Activated T-cell treated with anti-CD3 and anti-CD28 coated beads for 48 hours (primary cell): ENCODE measurements at regions not wholly inside any gene's neighbourhood (a gene's known extent, or its start where the extent isn't known, plus 50 kb on each side); places are given as distances from the start of the nearest gene placed in this dataset.

Source experiments
- DNase-seq: peaks from one replicate; pipeline ENCODE4 v3.0.0-alpha.2; 2020; ENCODE audit warnings: low read depth

GRCh38 chr1:37130221-37130948 lies 96.1 kb upstream of the GRIK3 start:
- no peak for DNase-seq

GRCh38 chr1:37131281-37131680 lies 97.0 kb upstream of the GRIK3 start:
- no peak for DNase-seq

- no peak for DNase-seq
These were observed 99.2 kb upstream of the GRIK3 start for GRCh38 chr1:37133276-37134145.

- DNase-seq, result no peak
These were observed 100.3 kb upstream of the GRIK3 start for GRCh38 chr1:37134599-37134998.

GRCh38 chr1:37135032-37135431 lies 100.7 kb upstream of the GRIK3 start:
- DNase-seq, result no peak

- DNase-seq, result no peak
These were observed 102.7 kb upstream of the GRIK3 start for GRCh38 chr1:37137014-37137413.

GRCh38 chr1:37137601-37138000 lies 103.3 kb upstream of the GRIK3 start:
- DNase-seq, result no peak

- no peak for DNase-seq
These were observed 109.5 kb upstream of the GRIK3 start for GRCh38 chr1:37143800-37144199.

- no peak for DNase-seq
These were observed 111.8 kb upstream of the GRIK3 start for GRCh38 chr1:37146071-37146470.

GRCh38 chr1:37147392-37147831 lies 113.1 kb upstream of the GRIK3 start:
- no peak for DNase-seq

GRCh38 chr1:37147906-37148305 lies 113.6 kb upstream of the GRIK3 start:
- no peak for DNase-seq

- DNase-seq, result no peak
These were observed 114.3 kb upstream of the GRIK3 start for GRCh38 chr1:37148663-37149062.

- no peak for DNase-seq
These were observed 115.0 kb upstream of the GRIK3 start for GRCh38 chr1:37149296-37149695.

GRCh38 chr1:37150986-37151385 lies 116.7 kb upstream of the GRIK3 start:
- DNase-seq, result no peak

GRCh38 chr1:37151789-37152188 lies 117.5 kb upstream of the GRIK3 start:
- no peak for DNase-seq

GRCh38 chr1:37152491-37152890 lies 118.2 kb upstream of the GRIK3 start:
- DNase-seq, result no peak

GRCh38 chr1:37153116-37154100 lies 119.1 kb upstream of the GRIK3 start:
- DNase-seq, result no peak

GRCh38 chr1:37156646-37157045 lies 122.3 kb upstream of the GRIK3 start:
- DNase-seq, result no peak

GRCh38 chr1:37157634-37158033 lies 123.3 kb upstream of the GRIK3 start:
- no peak for DNase-seq

GRCh38 chr1:37158113-37158749 lies 123.9 kb upstream of the GRIK3 start:
- DNase-seq, result no peak

GRCh38 chr1:37159102-37159501 lies 124.8 kb upstream of the GRIK3 start:
- DNase-seq, result no peak

- no peak for DNase-seq
These were observed 126.9 kb upstream of the GRIK3 start for GRCh38 chr1:37161171-37161570.
